ENCODE measurements at regions not wholly inside any gene's neighbourhood (a gene's known extent, or its start where the extent isn't known, plus 50 kb on each side); places are given as distances from the start of the nearest gene placed in this dataset.

DNA sequence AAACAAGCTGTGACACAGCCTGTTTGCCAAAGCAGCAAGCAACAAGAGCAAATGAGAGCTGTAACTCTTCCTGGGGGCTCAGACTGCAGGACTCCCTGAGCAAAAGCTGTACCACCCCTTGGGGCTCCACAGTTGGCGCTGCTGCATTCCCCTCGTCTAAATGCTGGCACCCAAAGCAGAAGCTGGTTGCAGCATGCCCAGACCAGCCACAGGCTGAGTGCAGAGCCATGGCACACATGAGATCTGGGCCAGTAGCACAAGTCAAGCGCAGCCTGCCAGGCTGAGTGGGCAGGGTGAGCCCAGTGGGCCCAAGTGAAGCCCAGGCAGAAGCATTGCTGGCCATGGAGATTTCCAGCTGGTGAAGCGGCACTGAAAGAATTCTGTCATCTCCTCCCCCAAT is 157.3 kb upstream of the GRAMD2B start:
- intact Hi-C loops (cut with micrococcal nuclease; ENCODE audit: unreplicated experiment) (no loop called here), in situ Hi-C loops (cut with MboI) (no loop called here)
- Histone ChIP-seq H3K4me3 (no peak overlapping the region), H3K79me2 (ENCODE audit: control insufficient read depth, insufficient read depth, low read length) (no peaks in the 10 kb centered on the region), H3K4me1 (ENCODE audit: control insufficient read depth, insufficient read depth, low read length) (no peaks in the 10 kb centered on the region), H2AFZ (ENCODE audit: control insufficient read depth, low read depth, low read length) (no peak overlapping the region), H3K4me2 (ENCODE audit: control insufficient read depth, insufficient read depth) (no peak overlapping the region), H3K36me3 (ENCODE audit: control insufficient read depth in 2 of 2, insufficient read depth in 2 of 2, low read length in 1 of 2) (no peaks in the 10 kb centered on the region), H3K27ac (ENCODE audit: control insufficient read depth, insufficient read depth) (no peak overlapping the region), H3K9me3 (replicated peaks; ENCODE audit: control insufficient read depth, insufficient read depth, low read length) (no peaks in the 10 kb centered on the region), H3K9ac (ENCODE audit: control insufficient read depth, insufficient read depth, low read length) (no peak overlapping the region), H3K27me3 (replicated peaks in 1 of 2; ENCODE audit: control insufficient read depth in 2 of 2, insufficient read depth in 2 of 2, low read length in 1 of 2) (no peaks in the 10 kb centered on the region), H4K20me1 (ENCODE audit: control insufficient read depth, insufficient read depth) (no peaks in the 10 kb centered on the region)
- FAIRE-seq (no peak), DNase-seq (ENCODE audit: low read depth, low spot score) (no peak), ATAC-seq (no peak)
- 5% methylated on average over 4 of the region's 4 CpGs for WGBS (ENCODE audit: insufficient coverage, insufficient replicate concordance, low lambda C conversion rate, missing lambda C conversion rate)
- RAD21 ChIA-PET (ENCODE audit: unreplicated experiment): no interaction called here
- TF ChIP-seq, protein P1, sequence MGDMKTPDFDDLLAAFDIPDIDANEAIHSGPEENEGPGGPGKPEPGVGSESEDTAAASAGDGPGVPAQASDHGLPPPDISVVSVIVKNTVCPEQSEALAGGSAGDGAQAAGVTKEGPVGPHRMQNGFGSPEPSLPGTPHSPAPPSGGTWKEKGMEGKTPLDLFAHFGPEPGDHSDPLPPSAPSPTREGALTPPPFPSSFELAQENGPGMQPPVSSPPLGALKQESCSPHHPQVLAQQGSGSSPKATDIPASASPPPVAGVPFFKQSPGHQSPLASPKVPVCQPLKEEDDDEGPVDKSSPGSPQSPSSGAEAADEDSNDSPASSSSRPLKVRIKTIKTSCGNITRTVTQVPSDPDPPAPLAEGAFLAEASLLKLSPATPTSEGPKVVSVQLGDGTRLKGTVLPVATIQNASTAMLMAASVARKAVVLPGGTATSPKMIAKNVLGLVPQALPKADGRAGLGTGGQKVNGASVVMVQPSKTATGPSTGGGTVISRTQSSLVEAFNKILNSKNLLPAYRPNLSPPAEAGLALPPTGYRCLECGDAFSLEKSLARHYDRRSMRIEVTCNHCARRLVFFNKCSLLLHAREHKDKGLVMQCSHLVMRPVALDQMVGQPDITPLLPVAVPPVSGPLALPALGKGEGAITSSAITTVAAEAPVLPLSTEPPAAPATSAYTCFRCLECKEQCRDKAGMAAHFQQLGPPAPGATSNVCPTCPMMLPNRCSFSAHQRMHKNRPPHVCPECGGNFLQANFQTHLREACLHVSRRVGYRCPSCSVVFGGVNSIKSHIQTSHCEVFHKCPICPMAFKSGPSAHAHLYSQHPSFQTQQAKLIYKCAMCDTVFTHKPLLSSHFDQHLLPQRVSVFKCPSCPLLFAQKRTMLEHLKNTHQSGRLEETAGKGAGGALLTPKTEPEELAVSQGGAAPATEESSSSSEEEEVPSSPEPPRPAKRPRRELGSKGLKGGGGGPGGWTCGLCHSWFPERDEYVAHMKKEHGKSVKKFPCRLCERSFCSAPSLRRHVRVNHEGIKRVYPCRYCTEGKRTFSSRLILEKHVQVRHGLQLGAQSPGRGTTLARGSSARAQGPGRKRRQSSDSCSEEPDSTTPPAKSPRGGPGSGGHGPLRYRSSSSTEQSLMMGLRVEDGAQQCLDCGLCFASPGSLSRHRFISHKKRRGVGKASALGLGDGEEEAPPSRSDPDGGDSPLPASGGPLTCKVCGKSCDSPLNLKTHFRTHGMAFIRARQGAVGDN (IDR thresholded peaks at IDR 0.05): no peak
- TF ChIP-seq, protein P2, sequence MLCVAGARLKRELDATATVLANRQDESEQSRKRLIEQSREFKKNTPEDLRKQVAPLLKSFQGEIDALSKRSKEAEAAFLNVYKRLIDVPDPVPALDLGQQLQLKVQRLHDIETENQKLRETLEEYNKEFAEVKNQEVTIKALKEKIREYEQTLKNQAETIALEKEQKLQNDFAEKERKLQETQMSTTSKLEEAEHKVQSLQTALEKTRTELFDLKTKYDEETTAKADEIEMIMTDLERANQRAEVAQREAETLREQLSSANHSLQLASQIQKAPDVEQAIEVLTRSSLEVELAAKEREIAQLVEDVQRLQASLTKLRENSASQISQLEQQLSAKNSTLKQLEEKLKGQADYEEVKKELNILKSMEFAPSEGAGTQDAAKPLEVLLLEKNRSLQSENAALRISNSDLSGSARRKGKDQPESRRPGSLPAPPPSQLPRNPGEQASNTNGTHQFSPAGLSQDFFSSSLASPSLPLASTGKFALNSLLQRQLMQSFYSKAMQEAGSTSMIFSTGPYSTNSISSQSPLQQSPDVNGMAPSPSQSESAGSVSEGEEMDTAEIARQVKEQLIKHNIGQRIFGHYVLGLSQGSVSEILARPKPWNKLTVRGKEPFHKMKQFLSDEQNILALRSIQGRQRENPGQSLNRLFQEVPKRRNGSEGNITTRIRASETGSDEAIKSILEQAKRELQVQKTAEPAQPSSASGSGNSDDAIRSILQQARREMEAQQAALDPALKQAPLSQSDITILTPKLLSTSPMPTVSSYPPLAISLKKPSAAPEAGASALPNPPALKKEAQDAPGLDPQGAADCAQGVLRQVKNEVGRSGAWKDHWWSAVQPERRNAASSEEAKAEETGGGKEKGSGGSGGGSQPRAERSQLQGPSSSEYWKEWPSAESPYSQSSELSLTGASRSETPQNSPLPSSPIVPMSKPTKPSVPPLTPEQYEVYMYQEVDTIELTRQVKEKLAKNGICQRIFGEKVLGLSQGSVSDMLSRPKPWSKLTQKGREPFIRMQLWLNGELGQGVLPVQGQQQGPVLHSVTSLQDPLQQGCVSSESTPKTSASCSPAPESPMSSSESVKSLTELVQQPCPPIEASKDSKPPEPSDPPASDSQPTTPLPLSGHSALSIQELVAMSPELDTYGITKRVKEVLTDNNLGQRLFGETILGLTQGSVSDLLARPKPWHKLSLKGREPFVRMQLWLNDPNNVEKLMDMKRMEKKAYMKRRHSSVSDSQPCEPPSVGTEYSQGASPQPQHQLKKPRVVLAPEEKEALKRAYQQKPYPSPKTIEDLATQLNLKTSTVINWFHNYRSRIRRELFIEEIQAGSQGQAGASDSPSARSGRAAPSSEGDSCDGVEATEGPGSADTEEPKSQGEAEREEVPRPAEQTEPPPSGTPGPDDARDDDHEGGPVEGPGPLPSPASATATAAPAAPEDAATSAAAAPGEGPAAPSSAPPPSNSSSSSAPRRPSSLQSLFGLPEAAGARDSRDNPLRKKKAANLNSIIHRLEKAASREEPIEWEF (IDR thresholded peaks at IDR 0.05; ENCODE audit: insufficient replicate concordance, low read depth, low read length): no peak
- no peak for TF ChIP-seq SUZ12 (IDR thresholded peaks at IDR 0.05; ENCODE audit: unreplicated experiment)
- no peak for TF ChIP-seq BHLHE40 (IDR thresholded peaks at IDR 0.05; ENCODE audit: borderline replicate concordance in 1 of 2, low read depth in 2 of 2, low read length in 1 of 2)
- no peak for TF ChIP-seq KLF5 (IDR thresholded peaks at IDR 0.05; ENCODE audit: partially characterized antibody)
- TF ChIP-seq, protein P3, sequence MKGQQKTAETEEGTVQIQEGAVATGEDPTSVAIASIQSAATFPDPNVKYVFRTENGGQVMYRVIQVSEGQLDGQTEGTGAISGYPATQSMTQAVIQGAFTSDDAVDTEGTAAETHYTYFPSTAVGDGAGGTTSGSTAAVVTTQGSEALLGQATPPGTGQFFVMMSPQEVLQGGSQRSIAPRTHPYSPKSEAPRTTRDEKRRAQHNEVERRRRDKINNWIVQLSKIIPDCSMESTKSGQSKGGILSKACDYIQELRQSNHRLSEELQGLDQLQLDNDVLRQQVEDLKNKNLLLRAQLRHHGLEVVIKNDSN (IDR thresholded peaks at IDR 0.05; ENCODE audit: borderline replicate concordance, extremely low read length, insufficient read depth, low read depth, low read length): no peak
- TF ChIP-seq KDM1A (IDR thresholded peaks at IDR 0.05; ENCODE audit: borderline replicate concordance): no peak
- no peak for TF ChIP-seq RAD51 (IDR thresholded peaks at IDR 0.05)
- TF ChIP-seq, protein P4, sequence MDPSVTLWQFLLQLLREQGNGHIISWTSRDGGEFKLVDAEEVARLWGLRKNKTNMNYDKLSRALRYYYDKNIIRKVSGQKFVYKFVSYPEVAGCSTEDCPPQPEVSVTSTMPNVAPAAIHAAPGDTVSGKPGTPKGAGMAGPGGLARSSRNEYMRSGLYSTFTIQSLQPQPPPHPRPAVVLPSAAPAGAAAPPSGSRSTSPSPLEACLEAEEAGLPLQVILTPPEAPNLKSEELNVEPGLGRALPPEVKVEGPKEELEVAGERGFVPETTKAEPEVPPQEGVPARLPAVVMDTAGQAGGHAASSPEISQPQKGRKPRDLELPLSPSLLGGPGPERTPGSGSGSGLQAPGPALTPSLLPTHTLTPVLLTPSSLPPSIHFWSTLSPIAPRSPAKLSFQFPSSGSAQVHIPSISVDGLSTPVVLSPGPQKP (IDR thresholded peaks at IDR 0.05; ENCODE audit: low read depth, low read length): no peak
- TF ChIP-seq, protein P5, sequence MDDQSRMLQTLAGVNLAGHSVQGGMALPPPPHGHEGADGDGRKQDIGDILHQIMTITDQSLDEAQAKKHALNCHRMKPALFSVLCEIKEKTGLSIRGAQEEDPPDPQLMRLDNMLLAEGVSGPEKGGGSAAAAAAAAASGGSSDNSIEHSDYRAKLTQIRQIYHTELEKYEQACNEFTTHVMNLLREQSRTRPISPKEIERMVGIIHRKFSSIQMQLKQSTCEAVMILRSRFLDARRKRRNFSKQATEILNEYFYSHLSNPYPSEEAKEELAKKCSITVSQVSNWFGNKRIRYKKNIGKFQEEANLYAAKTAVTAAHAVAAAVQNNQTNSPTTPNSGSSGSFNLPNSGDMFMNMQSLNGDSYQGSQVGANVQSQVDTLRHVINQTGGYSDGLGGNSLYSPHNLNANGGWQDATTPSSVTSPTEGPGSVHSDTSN (IDR thresholded peaks at IDR 0.05; ENCODE audit: insufficient replicate concordance, low read depth, low read length): no peak
- TF ChIP-seq BMI1 (IDR thresholded peaks at IDR 0.05; ENCODE audit: borderline replicate concordance): no peak
- SMC1A ChIA-PET (ENCODE audit: uncharacterized antibody, unreplicated experiment): no interaction called here
- CTCF ChIA-PET: no interaction called here
- POLR2A ChIA-PET: no interaction called here
- no TSS peak for BruUV-seq (replicated peaks)

Data from GM12878 (cell line).